AG09319 (cell line): ENCODE measurements at regions not wholly inside any gene's neighbourhood (a gene's known extent, or its start where the extent isn't known, plus 50 kb on each side); places are given as distances from the start of the nearest gene placed in this dataset.

ENCODE experiments used
- DNase-seq: peaks from one replicate; pipeline ENCODE4 v3.0.0-alpha.2; 2010; ENCODE audit warnings: low read depth; ENCODE audit errors: extremely low read depth
- TF ChIP-seq, protein P1 (sequence below): IDR thresholded peaks from 2 replicates; pipeline ENCODE4 v1.5.1; 2011; ENCODE audit warnings: low read depth, mild to moderate bottlenecking, inconsistent platforms, low read length, moderate library complexity

DNA sequence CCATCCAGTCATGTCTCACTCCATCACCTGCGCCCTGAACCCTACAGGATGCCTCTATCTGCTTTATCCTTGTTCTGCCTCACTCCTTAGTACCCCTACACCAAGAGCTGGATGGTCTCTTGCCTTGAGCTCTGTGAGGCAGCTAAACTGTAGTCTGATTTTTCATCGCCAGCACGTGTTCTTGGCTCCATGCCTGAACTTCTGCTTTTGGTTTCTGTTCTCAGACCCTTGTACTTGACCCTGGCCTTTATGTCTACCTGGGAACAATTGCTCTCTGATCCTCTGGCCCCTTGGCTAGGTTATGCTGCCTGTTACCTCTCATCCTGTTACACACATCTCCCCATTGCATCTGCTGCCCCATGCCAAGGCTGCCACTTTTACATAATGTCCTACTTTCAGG is 318.0 kb upstream of the LMCD1 start:
- no peak for DNase-seq
- TF ChIP-seq, protein P1, sequence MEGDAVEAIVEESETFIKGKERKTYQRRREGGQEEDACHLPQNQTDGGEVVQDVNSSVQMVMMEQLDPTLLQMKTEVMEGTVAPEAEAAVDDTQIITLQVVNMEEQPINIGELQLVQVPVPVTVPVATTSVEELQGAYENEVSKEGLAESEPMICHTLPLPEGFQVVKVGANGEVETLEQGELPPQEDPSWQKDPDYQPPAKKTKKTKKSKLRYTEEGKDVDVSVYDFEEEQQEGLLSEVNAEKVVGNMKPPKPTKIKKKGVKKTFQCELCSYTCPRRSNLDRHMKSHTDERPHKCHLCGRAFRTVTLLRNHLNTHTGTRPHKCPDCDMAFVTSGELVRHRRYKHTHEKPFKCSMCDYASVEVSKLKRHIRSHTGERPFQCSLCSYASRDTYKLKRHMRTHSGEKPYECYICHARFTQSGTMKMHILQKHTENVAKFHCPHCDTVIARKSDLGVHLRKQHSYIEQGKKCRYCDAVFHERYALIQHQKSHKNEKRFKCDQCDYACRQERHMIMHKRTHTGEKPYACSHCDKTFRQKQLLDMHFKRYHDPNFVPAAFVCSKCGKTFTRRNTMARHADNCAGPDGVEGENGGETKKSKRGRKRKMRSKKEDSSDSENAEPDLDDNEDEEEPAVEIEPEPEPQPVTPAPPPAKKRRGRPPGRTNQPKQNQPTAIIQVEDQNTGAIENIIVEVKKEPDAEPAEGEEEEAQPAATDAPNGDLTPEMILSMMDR, result no peak

- no peak for DNase-seq
- TF ChIP-seq, protein P1, result no peak
Measured at GRCh38 chr3:8186213-8186612, 315.4 kb upstream of the LMCD1 start.

DNA sequence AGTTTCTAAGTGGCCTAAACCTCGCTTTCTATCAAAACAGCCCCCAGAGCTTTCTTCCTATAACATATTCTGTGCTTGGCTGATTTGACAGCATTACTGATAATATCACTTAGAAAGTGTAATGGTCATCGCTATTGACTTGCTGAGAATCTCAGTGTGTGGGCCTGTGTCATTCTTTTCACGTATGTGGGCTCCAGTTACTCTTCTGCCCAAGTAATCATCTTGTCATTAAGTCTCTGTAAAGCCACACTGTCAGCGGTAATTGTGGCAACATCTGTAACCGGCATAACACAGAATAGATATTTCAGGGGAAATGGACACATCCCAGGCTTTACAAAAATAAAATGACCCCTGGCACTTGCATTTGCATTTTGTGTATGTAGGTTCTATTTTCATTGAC is 313.6 kb upstream of the LMCD1 start:
- TF ChIP-seq, protein P1, result no peak
- DNase-seq, result no peak

GRCh38 chr3:8189051-8189450 is 312.6 kb upstream of the LMCD1 start:
- TF ChIP-seq, protein P1, result no peak
- no peak for DNase-seq

- TF ChIP-seq, protein P1, result no peak
- DNase-seq, result no peak
Measured at GRCh38 chr3:8191406-8191805, 310.2 kb upstream of the LMCD1 start.

- DNase-seq, result no peak
- TF ChIP-seq, protein P1, result no peak
Measured at GRCh38 chr3:8197384-8197783, 304.2 kb upstream of the LMCD1 start.

- no peak for DNase-seq
- TF ChIP-seq, protein P1, result no peak
Measured at GRCh38 chr3:8198605-8199004, 303.0 kb upstream of the LMCD1 start.
